ENCODE measurements at regions not wholly inside any gene's neighbourhood (a gene's known extent, or its start where the extent isn't known, plus 50 kb on each side); places are given as distances from the start of the nearest gene placed in this dataset.
A peak's percentile ranks its signal among the peaks of the same experiment; 100 is the strongest.

DNA sequence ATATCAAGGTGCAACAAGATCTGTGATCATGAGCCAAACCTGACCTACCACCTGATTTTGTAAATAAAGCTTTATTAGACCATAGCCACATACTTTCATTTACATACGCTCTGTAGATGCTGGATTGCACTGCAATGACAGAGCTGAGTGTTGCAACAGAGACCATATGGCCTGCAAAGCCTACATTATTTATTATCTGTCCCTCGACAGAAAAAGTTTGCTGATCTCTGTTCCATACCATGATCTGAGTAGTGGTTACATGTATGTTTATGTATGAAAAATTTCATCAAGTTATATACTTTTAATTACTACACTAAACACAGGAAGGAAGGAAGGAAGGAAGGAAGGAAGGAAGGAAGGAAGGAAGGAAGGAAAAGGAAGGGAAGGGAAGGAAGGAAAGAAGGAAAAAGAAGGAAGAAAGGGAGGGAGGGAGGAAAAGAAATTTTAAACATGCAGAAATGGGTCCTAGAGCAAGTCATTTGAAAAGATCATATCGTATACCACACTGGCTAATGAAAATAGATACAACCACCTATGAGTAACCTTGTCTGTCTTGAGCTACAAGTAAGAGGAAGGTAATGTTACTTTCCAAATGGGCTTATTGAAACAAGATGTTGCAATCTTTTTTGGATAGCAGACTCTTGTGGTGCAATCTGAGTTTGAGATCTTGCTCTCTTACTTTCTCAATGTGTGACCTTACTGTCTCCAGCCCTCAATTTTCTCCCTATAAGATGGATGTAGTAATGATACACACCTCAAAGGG is 441.0 kb downstream of the KIF16B start:
- DNase-seq (peak in 2 of 3 donors; percentile 59 to 72), ATAC-seq (ENCODE audit: insufficient read depth, low FRiP score) (no peak)
- H3K4me3 ChIP-seq = no peak overlapping the region
- H3K27ac ChIP-seq (ENCODE audit: low read depth in 1 of 2, low read length in 1 of 2) = no peak overlapping the region
- H3K9ac ChIP-seq (ENCODE audit: insufficient read depth in 1 of 2, low read length in 2 of 2) = no peak overlapping the region
- H3K27me3 ChIP-seq (ENCODE audit: control insufficient read depth in 3 of 3, insufficient read depth in 3 of 3, low read length in 2 of 3) = no peaks in the 10 kb centered on the region
- TF ChIP-seq, protein P1, sequence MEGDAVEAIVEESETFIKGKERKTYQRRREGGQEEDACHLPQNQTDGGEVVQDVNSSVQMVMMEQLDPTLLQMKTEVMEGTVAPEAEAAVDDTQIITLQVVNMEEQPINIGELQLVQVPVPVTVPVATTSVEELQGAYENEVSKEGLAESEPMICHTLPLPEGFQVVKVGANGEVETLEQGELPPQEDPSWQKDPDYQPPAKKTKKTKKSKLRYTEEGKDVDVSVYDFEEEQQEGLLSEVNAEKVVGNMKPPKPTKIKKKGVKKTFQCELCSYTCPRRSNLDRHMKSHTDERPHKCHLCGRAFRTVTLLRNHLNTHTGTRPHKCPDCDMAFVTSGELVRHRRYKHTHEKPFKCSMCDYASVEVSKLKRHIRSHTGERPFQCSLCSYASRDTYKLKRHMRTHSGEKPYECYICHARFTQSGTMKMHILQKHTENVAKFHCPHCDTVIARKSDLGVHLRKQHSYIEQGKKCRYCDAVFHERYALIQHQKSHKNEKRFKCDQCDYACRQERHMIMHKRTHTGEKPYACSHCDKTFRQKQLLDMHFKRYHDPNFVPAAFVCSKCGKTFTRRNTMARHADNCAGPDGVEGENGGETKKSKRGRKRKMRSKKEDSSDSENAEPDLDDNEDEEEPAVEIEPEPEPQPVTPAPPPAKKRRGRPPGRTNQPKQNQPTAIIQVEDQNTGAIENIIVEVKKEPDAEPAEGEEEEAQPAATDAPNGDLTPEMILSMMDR (IDR thresholded peaks at IDR 0.05; ENCODE audit: control extremely low read depth, extremely low read depth) = no peak
- H3K4me1 ChIP-seq (ENCODE audit: control insufficient read depth in 5 of 5, insufficient read depth in 5 of 5, low read length in 5 of 5) = no peaks in the 10 kb centered on the region
- no peaks in the 10 kb centered on the region for H3K36me3 ChIP-seq (ENCODE audit: control insufficient read depth in 4 of 4, insufficient read depth in 4 of 4, low read length in 4 of 4)
- peaks cover 0 to 4% (median 3%) of the 10 kb centered on the region in 4 donors for H3K9me3 ChIP-seq (ENCODE audit: control insufficient read depth in 4 of 4, insufficient read depth in 3 of 4, low read length in 3 of 4)
- 64 to 69% methylated on average over 3 of the region's 3 CpGs for WGBS, 2 donors

GRCh38 chr20:16129411-16129810 is 443.8 kb downstream of the KIF16B start:
- ATAC-seq (ENCODE audit: insufficient read depth, low FRiP score) (no peak), DNase-seq (no peak)
- peaks cover 0 to 4% (median 2%) of the 10 kb centered on the region in 4 donors for H3K9me3 ChIP-seq (ENCODE audit: control insufficient read depth in 4 of 4, insufficient read depth in 3 of 4, low read length in 3 of 4)
- H3K27ac ChIP-seq (ENCODE audit: low read depth in 1 of 2, low read length in 1 of 2) = no peak overlapping the region
- no peaks in the 10 kb centered on the region for H3K4me1 ChIP-seq (ENCODE audit: control insufficient read depth in 5 of 5, insufficient read depth in 5 of 5, low read length in 5 of 5)
- no peak overlapping the region for H3K9ac ChIP-seq (ENCODE audit: insufficient read depth in 1 of 2, low read length in 2 of 2)
- TF ChIP-seq, protein P1 (IDR thresholded peaks at IDR 0.05; ENCODE audit: control extremely low read depth, extremely low read depth) = no peak
- no peak overlapping the region for H3K4me3 ChIP-seq
- no peaks in the 10 kb centered on the region for H3K27me3 ChIP-seq (ENCODE audit: control insufficient read depth in 3 of 3, insufficient read depth in 3 of 3, low read length in 2 of 3)
- WGBS, 2 donors = 93 to 95% methylated on average over 7 of the region's 7 CpGs
- H3K36me3 ChIP-seq (ENCODE audit: control insufficient read depth in 4 of 4, insufficient read depth in 4 of 4, low read length in 4 of 4) = no peaks in the 10 kb centered on the region

GRCh38 chr20:16128538-16129106 is 444.6 kb downstream of the KIF16B start:
- DNase-seq (no peak), ATAC-seq (ENCODE audit: insufficient read depth, low FRiP score) (no peak)
- Histone ChIP-seq H3K4me1 (ENCODE audit: control insufficient read depth in 5 of 5, insufficient read depth in 5 of 5, low read length in 5 of 5) (no peaks in the 10 kb centered on the region), H3K4me3 (no peak overlapping the region), H3K9ac (ENCODE audit: insufficient read depth in 1 of 2, low read length in 2 of 2) (no peak overlapping the region), H3K27me3 (ENCODE audit: control insufficient read depth in 3 of 3, insufficient read depth in 3 of 3, low read length in 2 of 3) (no peaks in the 10 kb centered on the region), H3K36me3 (ENCODE audit: control insufficient read depth in 4 of 4, insufficient read depth in 4 of 4, low read length in 4 of 4) (no peaks in the 10 kb centered on the region), H3K9me3 (ENCODE audit: control insufficient read depth in 4 of 4, insufficient read depth in 3 of 4, low read length in 3 of 4) (peaks cover 0 to 5% (median 2%) of the 10 kb centered on the region in 4 donors), H3K27ac (ENCODE audit: low read depth in 1 of 2, low read length in 1 of 2) (no peak overlapping the region)
- 89 to 91% methylated on average over 2 of the region's 2 CpGs for WGBS, 2 donors
- TF ChIP-seq, protein P1 (IDR thresholded peaks at IDR 0.05; ENCODE audit: control extremely low read depth, extremely low read depth) = no peak

Data from lung (tissue), 11 donors.